GM06990 (cell line): ENCODE measurements at regions not wholly inside any gene's neighbourhood (a gene's known extent, or its start where the extent isn't known, plus 50 kb on each side); places are given as distances from the start of the nearest gene placed in this dataset.

Experiments used
- DNase-seq: peaks from one replicate; pipeline ENCODE4 v3.0.0-alpha.2; 2011; ENCODE audit not compliant: insufficient read length; ENCODE audit errors: extremely low read depth
- H3K27me3 ChIP-seq: replicated peaks from 2 replicates; pipeline ENCODE4 v1.6.0; 2011; ENCODE audit warnings: low read length; ENCODE audit not compliant: control insufficient read depth, insufficient read depth
- H3K36me3 ChIP-seq: 2 replicates; pipeline ENCODE4 v1.5.1; 2011; ENCODE audit warnings: low read length; ENCODE audit not compliant: control insufficient read depth, insufficient read depth
- H3K4me3 ChIP-seq: replicated peaks from 2 replicates; pipeline ENCODE4 v1.5.1; 2011; ENCODE audit warnings: low read depth, mild to moderate bottlenecking, control low read depth, low read length
- CTCF ChIP-seq: IDR thresholded peaks from 2 replicates; pipeline ENCODE4 v1.5.1; 2011; ENCODE audit warnings: low read length, control low read depth, mild to moderate bottlenecking, inconsistent platforms; ENCODE audit not compliant: insufficient read depth, poor library complexity, severe bottlenecking

DNA sequence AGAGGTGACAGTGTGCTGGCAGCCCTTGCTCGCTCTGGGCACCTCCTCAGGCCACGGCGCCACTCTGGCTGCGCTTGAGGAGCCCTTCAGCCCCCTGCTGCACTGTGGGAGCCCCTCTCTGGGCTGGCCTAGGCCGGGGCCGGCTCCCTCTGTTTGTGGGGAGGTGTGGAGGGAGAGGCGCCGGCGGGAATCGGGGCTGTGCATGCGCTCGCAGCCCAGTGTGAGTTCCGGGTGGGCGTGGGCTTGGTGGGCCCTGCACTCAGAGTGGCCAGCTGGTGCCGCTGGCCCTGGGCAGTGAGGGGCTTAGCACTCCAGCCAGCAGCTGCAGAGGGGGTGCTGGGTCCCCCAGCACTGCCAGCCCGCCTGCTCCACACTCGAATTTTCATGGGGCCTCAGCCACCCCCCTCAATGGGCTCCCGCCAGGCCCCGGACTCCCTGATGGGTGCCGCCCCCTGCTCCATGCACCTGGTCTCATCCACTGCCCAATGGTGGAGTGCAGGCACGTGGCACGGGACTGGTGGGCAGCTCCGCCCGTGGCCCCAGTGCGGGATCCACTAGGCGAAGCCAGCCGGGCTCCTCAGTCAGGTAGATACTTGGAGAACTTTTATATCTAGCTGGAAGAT lies 96.7 kb upstream of the BET1 start:
- no peak for DNase-seq
- Histone ChIP-seq H3K36me3 (no peaks in the 10 kb centered on the region), H3K4me3 (no peak overlapping the region), H3K27me3 (no peaks in the 10 kb centered on the region)
- TF ChIP-seq CTCF, result no peak

GRCh38 chr7:94104301-94104700 lies 100.1 kb upstream of the BET1 start:
- DNase-seq, result no peak
- Histone ChIP-seq H3K4me3 (no peak overlapping the region), H3K27me3 (no peaks in the 10 kb centered on the region), H3K36me3 (no peaks in the 10 kb centered on the region)
- TF ChIP-seq CTCF, result no peak

- Histone ChIP-seq H3K4me3 (no peak overlapping the region), H3K36me3 (no peaks in the 10 kb centered on the region), H3K27me3 (no peaks in the 10 kb centered on the region)
- no peak for DNase-seq
- no peak for TF ChIP-seq CTCF
Observed at GRCh38 chr7:94109556-94109955, 105.4 kb upstream of the BET1 start.

DNA sequence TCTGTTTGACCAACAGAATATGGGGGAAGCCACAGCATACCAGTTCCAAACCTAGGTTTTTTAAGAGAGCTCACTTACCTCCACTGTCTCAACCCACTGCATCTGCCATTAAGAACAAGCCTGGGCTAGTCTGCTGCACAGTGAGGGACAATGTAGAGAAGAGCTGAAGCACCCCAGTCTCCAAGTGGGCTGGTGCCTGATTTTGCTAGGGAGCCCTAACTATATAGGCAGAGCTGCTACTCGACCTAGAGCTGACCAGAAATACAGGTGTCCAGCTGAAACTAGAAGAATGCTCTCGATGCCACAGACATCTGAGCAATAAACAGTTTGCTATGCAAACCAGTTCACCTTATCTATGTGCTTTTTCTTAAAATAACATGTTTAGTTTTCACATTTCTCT lies 106.9 kb upstream of the BET1 start:
- Histone ChIP-seq H3K27me3 (no peaks in the 10 kb centered on the region), H3K36me3 (no peaks in the 10 kb centered on the region), H3K4me3 (no peak overlapping the region)
- TF ChIP-seq CTCF, result no peak
- DNase-seq, result no peak

DNA sequence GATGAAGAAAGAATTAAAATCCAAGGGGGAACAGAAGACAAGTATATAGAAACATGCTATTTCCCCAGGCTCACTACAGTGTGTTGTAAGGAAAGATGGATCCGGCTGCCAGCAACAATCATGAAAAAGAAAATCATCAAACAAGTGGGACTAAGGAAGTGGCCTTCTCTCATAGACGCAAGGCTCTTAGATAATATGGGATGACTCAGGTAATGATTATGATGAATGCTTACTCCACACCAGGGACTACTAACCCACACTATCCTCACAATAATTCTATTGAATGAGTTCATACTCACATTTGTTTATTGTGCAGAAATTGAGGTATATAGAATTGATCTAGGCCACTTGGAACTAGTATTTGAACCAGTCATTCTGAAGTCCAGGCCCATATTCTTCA lies 111.2 kb upstream of the BET1 start:
- TF ChIP-seq CTCF, result no peak
- Histone ChIP-seq H3K36me3 (no peaks in the 10 kb centered on the region), H3K4me3 (no peak overlapping the region), H3K27me3 (no peaks in the 10 kb centered on the region)
- DNase-seq, result no peak

DNA sequence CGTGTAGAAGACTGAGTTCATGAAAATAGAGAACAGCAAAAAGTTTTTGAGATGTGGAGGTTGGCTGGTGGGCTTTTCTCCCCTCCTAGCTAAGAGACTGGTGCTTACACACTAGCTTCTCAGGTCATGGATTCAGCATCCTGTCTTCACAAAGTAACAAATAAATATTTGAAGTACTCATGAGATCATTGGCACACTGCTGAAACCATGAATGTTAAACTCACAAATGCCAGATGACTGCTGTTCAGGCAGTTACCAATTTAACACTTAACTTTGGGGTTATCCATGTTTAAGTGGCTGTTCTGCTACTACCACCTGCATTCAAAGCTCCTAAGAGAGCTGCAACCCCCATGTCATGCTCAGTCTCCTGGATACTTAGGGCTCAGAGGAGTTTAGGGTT lies 119.0 kb upstream of the BET1 start:
- no peak overlapping the region for H3K4me3 ChIP-seq
- DNase-seq, result no peak
- no peak for TF ChIP-seq CTCF
- no peaks in the 10 kb centered on the region for H3K27me3 ChIP-seq
- no peaks in the 10 kb centered on the region for H3K36me3 ChIP-seq
